ENCODE measurements at regions not wholly inside any gene's neighbourhood (a gene's known extent, or its start where the extent isn't known, plus 50 kb on each side); places are given as distances from the start of the nearest gene placed in this dataset.

- no peak for DNase-seq (ENCODE audit: extremely low read depth, low read depth)
- no peak for TF ChIP-seq CTCF (IDR thresholded peaks at IDR 0.05; ENCODE audit: low read depth, low read length)
These were observed 83.6 kb upstream of the RESF1 start for GRCh38 chr12:31875609-31875964.

- DNase-seq (ENCODE audit: extremely low read depth, low read depth): peak; percentile 14
These were observed 84.1 kb upstream of the RESF1 start for GRCh38 chr12:31874961-31875608.

GRCh38 chr12:31872831-31873604 lies 86.2 kb upstream of the RESF1 start:
- no peak for DNase-seq (ENCODE audit: extremely low read depth, low read depth)
- TF ChIP-seq CTCF (IDR thresholded peaks at IDR 0.05; ENCODE audit: low read depth, low read length): no peak

More at GRCh38 chr12:31874961-31875608, 84.1 kb upstream of the RESF1 start:
- TF ChIP-seq CTCF (IDR thresholded peaks at IDR 0.05; ENCODE audit: low read depth, low read length): no peak

GRCh38 chr12:31869972-31870371 lies 89.2 kb upstream of the RESF1 start:
- TF ChIP-seq CTCF (IDR thresholded peaks at IDR 0.05; ENCODE audit: low read depth, low read length): no peak
- no peak for DNase-seq (ENCODE audit: extremely low read depth, low read depth)

GRCh38 chr12:31868965-31869364 lies 90.2 kb upstream of the RESF1 start:
- DNase-seq (ENCODE audit: extremely low read depth, low read depth): no peak
- no peak for TF ChIP-seq CTCF (IDR thresholded peaks at IDR 0.05; ENCODE audit: low read depth, low read length)

- DNase-seq (ENCODE audit: extremely low read depth, low read depth): no peak
- TF ChIP-seq CTCF (IDR thresholded peaks at IDR 0.05; ENCODE audit: low read depth, low read length): no peak
These were observed 91.9 kb upstream of the RESF1 start for GRCh38 chr12:31867292-31867691.

GRCh38 chr12:31866523-31866922 lies 92.7 kb upstream of the RESF1 start:
- no peak for DNase-seq (ENCODE audit: extremely low read depth, low read depth)
- TF ChIP-seq CTCF (IDR thresholded peaks at IDR 0.05; ENCODE audit: low read depth, low read length): no peak

Data from AG09319 (cell line).